OCI-LY1 (cell line): ENCODE measurements at regions not wholly inside any gene's neighbourhood (a gene's known extent, or its start where the extent isn't known, plus 50 kb on each side); places are given as distances from the start of the nearest gene placed in this dataset.

Experiments
- H2AFZ ChIP-seq: fragments of 200-600 bp; sonication (generic), shearing (Covaris generic); 2 replicates; pipeline ENCODE4 v1.6.0; 2014; ENCODE audit warnings: antibody characterized with exemption, mild to moderate bottlenecking, low read length
- H3F3A ChIP-seq: fragments of 200-600 bp; sonication (generic), shearing (Covaris generic); 2 replicates; pipeline ENCODE4 v1.6.0; 2014; ENCODE audit warnings: mild to moderate bottlenecking, antibody characterized with exemption, low read length, moderate library complexity; ENCODE audit not compliant: insufficient read depth
- H3K27ac ChIP-seq: fragments of 200-600 bp; sonication (generic); 2 replicates; pipeline ENCODE4 v1.5.1; 2014; ENCODE audit warnings: low read length, mixed run types, mild to moderate bottlenecking, low read depth; ENCODE audit not compliant: poor library complexity, severe bottlenecking
- H3K27me3 ChIP-seq: fragments of 200-600 bp; sonication (generic); 2 replicates; pipeline ENCODE4 v1.6.0; 2014; ENCODE audit warnings: antibody characterized with exemption, mild to moderate bottlenecking, low read length, moderate library complexity; ENCODE audit not compliant: insufficient read depth
- H3K36me3 ChIP-seq: fragments of 200-600 bp; sonication (generic); 2 replicates; pipeline ENCODE4 v1.6.1; 2014; ENCODE audit warnings: mild to moderate bottlenecking, antibody characterized with exemption, low read length, moderate library complexity, mixed read lengths; ENCODE audit not compliant: insufficient read depth
- H3K4me1 ChIP-seq: fragments of 200-600 bp; sonication (generic); 2 replicates; pipeline ENCODE4 v1.5.1; 2014; ENCODE audit warnings: mild to moderate bottlenecking, low read length, moderate library complexity; ENCODE audit not compliant: insufficient read depth, severe bottlenecking
- H3K4me2 ChIP-seq: fragments of 200-600 bp; sonication (generic), shearing (Covaris generic); 2 replicates; pipeline ENCODE4 v1.6.1; 2014; ENCODE audit warnings: low read length
- H3K4me3 ChIP-seq: fragments of 200-600 bp; sonication (generic); 2 replicates; pipeline ENCODE4 v1.5.1; 2014; ENCODE audit warnings: low read length, low read depth, mild to moderate bottlenecking, mixed read lengths; ENCODE audit not compliant: poor library complexity, severe bottlenecking
- H3K79me2 ChIP-seq: fragments of 200-600 bp; shearing (Covaris generic); 2 replicates; pipeline ENCODE4 v1.6.1; 2016; ENCODE audit warnings: mixed run types, low read length, mixed read lengths; ENCODE audit not compliant: insufficient read depth
- H3K9ac ChIP-seq: fragments of 200-600 bp; sonication (generic), shearing (Covaris generic); 2 replicates; pipeline ENCODE4 v1.6.1; 2014; ENCODE audit warnings: mild to moderate bottlenecking, low read length, mixed read lengths
- H3K9me2 ChIP-seq: fragments of 200-600 bp; sonication (generic), shearing (Covaris generic); 2 replicates; pipeline ENCODE4 v1.6.1; 2014; ENCODE audit warnings: low read depth, mild to moderate bottlenecking, low read length, mixed read lengths
- H3K9me3 ChIP-seq: fragments of 200-600 bp; shearing (Covaris generic); 2 replicates; pipeline ENCODE4 v1.6.1; 2014; ENCODE audit warnings: low read length, mixed read lengths
- H4K20me1 ChIP-seq: fragments of 200-600 bp; sonication (generic), shearing (Covaris generic); 2 replicates; pipeline ENCODE4 v1.6.0; 2016; ENCODE audit warnings: mild to moderate bottlenecking, low read length; ENCODE audit not compliant: insufficient read depth
- EZH2 ChIP-seq: fragments of 200-600 bp; sonication (generic), shearing (Covaris generic); IDR thresholded peaks from 2 replicates; pipeline ENCODE4 v1.8.0; 2017; ENCODE audit warnings: borderline replicate concordance, mixed run types, mild to moderate bottlenecking, antibody characterized with exemption, low read length, moderate library complexity, mixed read lengths
- TF ChIP-seq, protein P1 (sequence below): fragments of 200-600 bp; sonication (generic), shearing (Covaris generic); IDR thresholded peaks from 2 replicates; pipeline ENCODE4 v1.5.1; 2017; ENCODE audit warnings: mild to moderate bottlenecking, antibody characterized with exemption, low read length, moderate library complexity, mixed read lengths

- Histone ChIP-seq H3F3A (no peaks in the 10 kb centered on the region), H3K9me3 (no peaks in the 10 kb centered on the region), H4K20me1 (no peaks in the 10 kb centered on the region), H3K4me3 (no peak overlapping the region), H3K9ac (no peak overlapping the region), H3K27ac (no peak overlapping the region), H3K36me3 (no peaks in the 10 kb centered on the region), H3K9me2 (no peaks in the 10 kb centered on the region), H3K79me2 (no peaks in the 10 kb centered on the region), H2AFZ (no peak overlapping the region), H3K27me3 (no peaks in the 10 kb centered on the region), H3K4me2 (no peak overlapping the region), H3K4me1 (peaks cover 31% of the 10 kb centered on the region)
- TF ChIP-seq EZH2, result no peak
- TF ChIP-seq, protein P1, sequence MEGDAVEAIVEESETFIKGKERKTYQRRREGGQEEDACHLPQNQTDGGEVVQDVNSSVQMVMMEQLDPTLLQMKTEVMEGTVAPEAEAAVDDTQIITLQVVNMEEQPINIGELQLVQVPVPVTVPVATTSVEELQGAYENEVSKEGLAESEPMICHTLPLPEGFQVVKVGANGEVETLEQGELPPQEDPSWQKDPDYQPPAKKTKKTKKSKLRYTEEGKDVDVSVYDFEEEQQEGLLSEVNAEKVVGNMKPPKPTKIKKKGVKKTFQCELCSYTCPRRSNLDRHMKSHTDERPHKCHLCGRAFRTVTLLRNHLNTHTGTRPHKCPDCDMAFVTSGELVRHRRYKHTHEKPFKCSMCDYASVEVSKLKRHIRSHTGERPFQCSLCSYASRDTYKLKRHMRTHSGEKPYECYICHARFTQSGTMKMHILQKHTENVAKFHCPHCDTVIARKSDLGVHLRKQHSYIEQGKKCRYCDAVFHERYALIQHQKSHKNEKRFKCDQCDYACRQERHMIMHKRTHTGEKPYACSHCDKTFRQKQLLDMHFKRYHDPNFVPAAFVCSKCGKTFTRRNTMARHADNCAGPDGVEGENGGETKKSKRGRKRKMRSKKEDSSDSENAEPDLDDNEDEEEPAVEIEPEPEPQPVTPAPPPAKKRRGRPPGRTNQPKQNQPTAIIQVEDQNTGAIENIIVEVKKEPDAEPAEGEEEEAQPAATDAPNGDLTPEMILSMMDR, result no peak
Observed at GRCh38 chr1:163436140-163436812, 114.5 kb downstream of the NUF2 start.

DNA sequence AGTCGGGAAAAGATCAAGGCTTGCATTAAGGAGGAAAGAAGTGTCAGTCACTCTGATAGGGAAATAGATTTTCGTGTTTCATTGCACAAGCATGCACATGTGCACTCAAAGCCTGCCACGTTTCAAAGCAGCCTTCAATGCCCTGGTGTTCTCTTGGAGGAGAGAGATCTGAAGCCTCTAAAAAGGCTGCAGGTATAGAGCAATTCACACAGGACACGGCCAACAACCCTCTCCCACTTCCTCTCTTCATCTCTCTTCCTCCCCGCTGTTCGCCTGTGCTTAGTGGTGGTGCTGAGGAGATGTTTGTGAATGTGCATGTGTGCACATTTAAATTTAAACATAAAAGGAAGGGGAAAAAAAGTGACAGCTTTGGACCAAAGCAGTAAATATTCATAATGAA, 117.7 kb downstream of the NUF2 start:
- H3K27me3 ChIP-seq, result no peaks in the 10 kb centered on the region
- no peaks in the 10 kb centered on the region for H3K79me2 ChIP-seq
- no peaks in the 10 kb centered on the region for H3K9me3 ChIP-seq
- H3F3A ChIP-seq, result no peaks in the 10 kb centered on the region
- no peaks in the 10 kb centered on the region for H4K20me1 ChIP-seq
- no peak overlapping the region for H3K4me3 ChIP-seq
- H3K36me3 ChIP-seq, result no peaks in the 10 kb centered on the region
- peaks cover 62% of the 10 kb centered on the region for H3K4me1 ChIP-seq
- no peak overlapping the region for H2AFZ ChIP-seq
- no peak for TF ChIP-seq EZH2
- TF ChIP-seq, protein P1, result no peak
- H3K9me2 ChIP-seq, result no peaks in the 10 kb centered on the region
- peak overlapping the region; percentile 42 for H3K4me2 ChIP-seq
- peak overlapping the region; percentile 21; the same call in 1 of the 2 replicates for H3K9ac ChIP-seq
- H3K27ac ChIP-seq, result peak overlapping the region; percentile 68

GRCh38 chr1:163440090-163440489, 118.3 kb downstream of the NUF2 start:
- H3K9me2 ChIP-seq, result no peaks in the 10 kb centered on the region
- no peaks in the 10 kb centered on the region for H3F3A ChIP-seq
- no peak overlapping the region for H3K4me3 ChIP-seq
- H3K9me3 ChIP-seq, result no peaks in the 10 kb centered on the region
- no peaks in the 10 kb centered on the region for H3K79me2 ChIP-seq
- H4K20me1 ChIP-seq, result no peaks in the 10 kb centered on the region
- peak overlapping the region; percentile 21; the same call in 1 of the 2 replicates for H3K9ac ChIP-seq
- H2AFZ ChIP-seq, result no peak overlapping the region; the same call in 1 of the 2 replicates
- peaks cover 67% of the 10 kb centered on the region for H3K4me1 ChIP-seq
- H3K27me3 ChIP-seq, result no peaks in the 10 kb centered on the region
- TF ChIP-seq, protein P1, result no peak
- no peak for TF ChIP-seq EZH2
- H3K36me3 ChIP-seq, result no peaks in the 10 kb centered on the region
- H3K27ac ChIP-seq, result peak overlapping the region; percentile 68
- peak overlapping the region; percentile 42 for H3K4me2 ChIP-seq
